ENCODE measurements at regions not wholly inside any gene's neighbourhood (a gene's known extent, or its start where the extent isn't known, plus 50 kb on each side); places are given as distances from the start of the nearest gene placed in this dataset.

- TF ChIP-seq ZNF132 (tag by site-specific recombination; IDR thresholded peaks at IDR 0.05; ENCODE audit: borderline replicate concordance): no peak
- no peak for TF ChIP-seq SP2 (tag by site-specific recombination; IDR thresholded peaks at IDR 0.05)
- no peak for TF ChIP-seq ZNF138 (tag by site-specific recombination; IDR thresholded peaks at IDR 0.05; ENCODE audit: borderline replicate concordance)
- TF ChIP-seq ZNF157 (tag by site-specific recombination; IDR thresholded peaks at IDR 0.05): no peak
- TF ChIP-seq ZNF701 (tag by site-specific recombination; IDR thresholded peaks at IDR 0.05): no peak
- no peak for TF ChIP-seq ZBTB1 (tag by site-specific recombination; IDR thresholded peaks at IDR 0.05)
- no peak for TF ChIP-seq ZNF169 (tag by site-specific recombination; IDR thresholded peaks at IDR 0.05)
- TF ChIP-seq ZNF610 (tag by site-specific recombination; IDR thresholded peaks at IDR 0.05; ENCODE audit: borderline replicate concordance): no peak
- no peak for TF ChIP-seq ZNF280D (tag by site-specific recombination; IDR thresholded peaks at IDR 0.05)
- POLR2A ChIA-PET: no interaction called here
- Histone ChIP-seq H3K4me1 (ENCODE audit: control insufficient read depth, insufficient read depth, low read length) (no peaks in the 10 kb centered on the region), H3K36me3 (ENCODE audit: control insufficient read depth in 2 of 2, insufficient read depth in 1 of 2, low read length in 2 of 2) (no peaks in the 10 kb centered on the region), H3K27ac (ENCODE audit: extremely low read depth, low read depth, low read length) (no peak overlapping the region), H3K9me3 (ENCODE audit: control insufficient read depth, insufficient read depth, low read depth, low read length) (no peaks in the 10 kb centered on the region), H3K4me3 (ENCODE audit: low read depth, low read length) (no peak overlapping the region)
- CTCF ChIA-PET: no interaction called here
These were observed 486.6 kb downstream of the IRS1 start for GRCh38 chr2:226313060-226313459.

- ChIA-PET POLR2A (no interaction called here), CTCF (no interaction called here)
- no peak for TF ChIP-seq ZNF266 (tag by site-specific recombination; IDR thresholded peaks at IDR 0.05; ENCODE audit: low read depth)
- TF ChIP-seq ZNF843 (tag by site-specific recombination; IDR thresholded peaks at IDR 0.05): no peak
- TF ChIP-seq ZSCAN4 (tag by site-specific recombination; IDR thresholded peaks at IDR 0.05): no peak
- no peak for TF ChIP-seq ZBTB7A (tag by site-specific recombination; IDR thresholded peaks at IDR 0.05; ENCODE audit: low read depth)
- TF ChIP-seq ZNF518A (tag by site-specific recombination; conservative IDR thresholded peaks at IDR 0.05; ENCODE audit: low read depth): no peak
- TF ChIP-seq ZNF10 (tag by site-specific recombination; IDR thresholded peaks at IDR 0.05): no peak
- TF ChIP-seq ZBTB6 (tag by site-specific recombination; IDR thresholded peaks at IDR 0.05): no peak
- Histone ChIP-seq H3K27ac (ENCODE audit: extremely low read depth, low read depth, low read length) (no peak overlapping the region), H3K9me3 (ENCODE audit: control insufficient read depth, insufficient read depth, low read depth, low read length) (no peaks in the 10 kb centered on the region), H3K36me3 (ENCODE audit: control insufficient read depth in 2 of 2, insufficient read depth in 1 of 2, low read length in 2 of 2) (no peaks in the 10 kb centered on the region), H3K4me3 (ENCODE audit: low read depth, low read length) (no peak overlapping the region), H3K4me1 (ENCODE audit: control insufficient read depth, insufficient read depth, low read length) (no peaks in the 10 kb centered on the region)
These were observed 487.5 kb downstream of the IRS1 start for GRCh38 chr2:226312155-226312554.
